ENCODE measurements at regions not wholly inside any gene's neighbourhood (a gene's known extent, or its start where the extent isn't known, plus 50 kb on each side); places are given as distances from the start of the nearest gene placed in this dataset.
"Not testable (repeated sequence)": the region's sequence is repeated elsewhere in the genome, so short reads cannot be mapped to it uniquely, and the experiment has no call there.

DNA sequence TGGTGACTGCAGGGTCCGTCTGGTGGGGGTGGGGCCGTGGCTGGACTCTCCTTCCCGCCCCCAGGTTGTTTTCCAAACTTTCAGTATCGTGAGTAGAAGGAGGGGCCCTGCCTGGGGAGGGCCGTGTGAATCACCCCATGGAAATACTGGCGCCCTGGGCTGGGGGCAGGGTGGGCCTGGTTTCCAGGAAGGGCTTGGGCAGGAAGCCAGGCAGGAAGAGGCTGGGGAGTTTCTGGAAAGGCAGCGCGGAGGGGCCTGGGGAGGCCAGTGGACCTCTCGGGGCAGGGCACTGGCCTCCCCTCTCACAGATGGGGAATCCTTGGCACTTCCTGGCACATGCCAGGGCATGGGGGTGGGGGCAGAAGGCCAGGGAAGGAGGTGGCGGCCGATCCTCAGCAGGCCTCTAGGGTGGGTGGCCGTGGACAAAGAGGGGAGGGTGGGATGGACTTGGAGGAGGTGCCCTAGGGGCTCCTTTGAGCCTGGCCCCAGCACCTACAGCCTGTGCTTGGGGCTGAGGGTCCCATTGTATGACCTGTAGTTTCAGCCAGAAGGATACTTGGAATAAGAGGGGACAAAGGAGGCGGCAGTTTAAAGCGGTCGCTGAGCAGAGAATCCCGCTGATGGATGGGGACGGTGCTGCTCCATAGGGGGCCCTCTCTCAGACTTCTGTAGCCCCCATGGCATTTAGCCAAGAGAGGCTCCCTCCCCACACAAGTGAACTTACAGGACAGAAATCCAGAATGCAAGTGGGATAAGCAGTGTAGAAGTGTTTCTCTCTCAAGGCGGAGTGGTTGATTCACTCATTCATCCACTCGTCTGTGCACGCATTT lies 56.5 kb upstream of the GATA2 start:
- DNase-seq (ENCODE audit: low read depth in 4 of 4, low spot score in 3 of 4): peak in 3 of 4 donors; percentile 45 to 53 (median 46)

DNA sequence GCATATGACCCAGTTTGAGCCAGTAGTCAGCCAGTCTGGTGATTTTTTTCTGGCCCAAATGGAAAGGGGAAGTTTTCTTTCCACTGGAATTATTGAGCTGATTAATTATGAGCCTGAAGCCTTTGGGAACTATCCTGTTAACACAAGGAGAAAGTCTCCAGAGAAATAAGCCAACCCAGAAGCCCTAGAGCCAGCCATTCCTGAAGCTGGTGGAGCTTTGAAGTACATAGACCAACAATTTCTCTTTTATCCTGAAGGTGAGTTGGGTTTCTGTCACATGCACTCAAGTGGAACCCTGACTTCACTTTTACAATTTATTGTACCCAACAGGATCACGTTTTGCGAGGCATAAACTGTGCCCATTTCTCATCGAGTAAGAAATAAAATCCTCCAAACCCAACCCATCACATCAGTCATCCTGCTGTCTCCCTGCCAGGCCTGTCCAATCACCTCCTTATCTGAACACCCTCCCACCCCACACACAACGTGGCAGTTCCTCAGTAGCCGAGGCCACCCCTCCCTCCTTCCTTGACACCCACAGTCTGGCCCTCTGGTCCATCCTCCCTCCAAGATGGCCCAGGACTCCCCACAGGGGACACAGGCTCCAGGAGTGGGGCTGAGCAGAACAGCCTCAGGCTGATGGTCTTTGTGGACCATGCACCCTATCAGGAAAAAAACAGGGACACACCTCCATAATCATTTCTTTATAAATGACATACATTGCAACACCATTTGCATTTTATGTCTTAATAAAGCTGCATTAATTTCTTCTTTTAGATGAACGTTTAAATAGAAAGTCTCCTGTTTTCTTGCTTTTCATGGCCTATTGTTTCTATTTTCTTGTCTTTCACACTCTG lies 55.7 kb upstream of the GATA2 start:
- DNase-seq (ENCODE audit: low read depth in 4 of 4, low spot score in 3 of 4): no peak

DNA sequence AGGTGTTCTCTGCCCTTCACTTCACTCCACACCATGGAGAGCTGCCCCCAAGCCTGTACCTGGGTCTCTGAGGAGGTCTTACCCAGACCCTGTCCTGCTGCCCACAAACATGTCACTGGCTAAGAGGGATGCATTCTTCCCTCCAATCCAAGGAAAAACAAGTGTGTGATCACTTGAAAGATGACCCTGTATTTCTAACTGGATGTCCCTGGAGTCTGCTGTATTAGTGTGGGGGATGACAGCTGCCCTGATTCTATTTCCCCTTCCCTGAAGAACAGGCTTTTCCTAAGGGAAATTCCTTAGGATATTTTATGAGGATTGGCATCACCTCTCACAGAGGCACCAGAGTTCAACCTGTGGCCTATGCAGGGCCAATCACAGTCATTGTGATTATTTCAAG lies 55.0 kb upstream of the GATA2 start:
- no peak for DNase-seq (ENCODE audit: low read depth in 4 of 4, low spot score in 3 of 4)

DNA sequence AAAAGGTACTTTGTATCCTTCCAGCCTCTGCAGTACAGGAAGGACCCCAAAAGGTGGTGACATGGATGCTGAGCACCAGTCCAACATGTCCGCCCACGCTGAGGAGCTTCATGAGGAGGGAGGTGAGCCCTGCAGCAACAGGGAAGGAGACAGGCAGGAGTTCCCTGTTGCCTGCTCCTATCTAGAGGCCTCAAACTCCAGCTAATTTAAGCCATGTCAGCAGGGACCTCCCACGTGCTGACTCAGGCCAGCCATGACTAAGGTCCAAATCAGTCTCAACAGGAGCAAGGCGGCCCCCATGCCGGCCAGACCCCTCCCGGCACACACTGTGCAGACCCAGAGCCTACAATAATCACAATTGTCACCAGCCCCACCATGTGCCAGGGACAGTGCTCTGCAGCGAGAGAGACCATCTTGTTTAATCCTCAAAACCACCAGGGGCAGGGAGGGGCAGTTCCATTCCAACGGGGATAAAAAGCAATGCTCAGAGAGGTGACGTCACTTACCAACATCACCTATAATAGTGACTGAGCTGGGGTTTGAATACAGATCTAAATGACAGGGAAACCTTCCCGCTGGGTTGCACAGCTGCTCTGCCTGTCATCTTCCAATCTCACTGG lies 54.5 kb upstream of the GATA2 start:
- DNase-seq (ENCODE audit: low read depth in 4 of 4, low spot score in 3 of 4): no peak

DNA sequence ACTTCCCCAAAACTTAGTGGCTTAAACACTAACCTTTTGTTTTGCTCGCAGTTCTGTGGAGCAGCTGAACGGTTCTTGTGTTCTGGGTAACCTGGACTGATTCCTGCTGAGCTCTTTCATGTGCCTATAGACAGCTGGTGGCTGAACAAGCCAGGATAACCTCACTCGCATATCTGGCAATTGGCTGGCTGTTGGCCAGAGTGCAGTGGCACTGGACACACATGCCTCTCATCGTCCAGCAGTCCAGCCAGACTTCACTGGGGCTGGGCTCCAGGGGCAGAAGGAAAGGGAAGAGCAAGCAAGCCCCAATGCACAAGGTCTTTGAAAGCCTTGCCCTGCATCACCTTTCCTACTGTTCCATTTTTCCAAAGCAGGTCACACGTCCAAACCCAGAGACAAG lies 53.6 kb upstream of the GATA2 start:
- DNase-seq (ENCODE audit: low read depth in 4 of 4, low spot score in 3 of 4): no peak

DNA sequence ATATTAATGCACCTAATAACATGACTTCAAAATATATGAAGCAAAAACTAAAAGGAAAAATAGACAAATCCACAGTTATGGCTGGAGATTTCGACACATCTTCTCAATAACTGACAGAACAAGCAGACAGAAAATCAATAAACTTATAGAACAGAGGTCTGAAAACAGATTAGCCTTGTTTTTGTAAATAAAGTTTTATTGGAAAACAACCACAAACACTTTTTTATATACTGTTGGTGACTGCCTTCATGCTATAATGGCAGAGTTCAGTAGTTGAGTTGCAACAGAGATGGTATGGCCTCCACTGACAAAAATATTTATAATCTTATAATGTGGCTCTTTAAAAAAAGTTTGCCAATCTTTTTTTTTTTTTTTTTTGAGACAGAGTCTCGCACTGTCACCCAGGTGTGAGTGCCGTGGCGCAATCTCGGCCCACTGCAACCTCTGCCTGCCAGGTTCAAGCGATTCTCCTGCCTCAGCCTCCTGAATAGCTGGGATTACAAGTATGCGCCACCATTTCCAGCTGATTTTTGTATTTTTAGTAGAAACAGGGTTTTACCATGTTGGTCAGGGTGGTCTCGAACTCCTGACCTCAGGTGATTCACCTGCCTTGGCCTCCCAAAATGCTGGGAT lies 52.2 kb upstream of the GATA2 start:
- DNase-seq (ENCODE audit: low read depth in 4 of 4, low spot score in 3 of 4): no peak

DNA sequence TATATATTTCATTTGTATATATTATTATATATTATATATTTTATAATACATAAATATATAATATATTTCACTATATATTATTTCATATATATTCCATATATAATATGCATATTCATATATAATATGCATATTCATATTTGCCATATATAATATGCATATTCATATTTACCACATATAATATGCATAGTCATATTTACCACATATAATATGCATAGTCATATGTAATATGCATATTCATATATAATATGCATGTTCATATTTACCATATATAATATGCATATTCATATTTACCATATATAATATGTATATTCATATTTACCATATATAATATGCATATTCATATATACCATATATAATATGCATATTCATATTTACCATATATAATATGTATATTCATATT lies 51.2 kb upstream of the GATA2 start:
- DNase-seq (ENCODE audit: low read depth in 4 of 4, low spot score in 3 of 4): no peak

DNA sequence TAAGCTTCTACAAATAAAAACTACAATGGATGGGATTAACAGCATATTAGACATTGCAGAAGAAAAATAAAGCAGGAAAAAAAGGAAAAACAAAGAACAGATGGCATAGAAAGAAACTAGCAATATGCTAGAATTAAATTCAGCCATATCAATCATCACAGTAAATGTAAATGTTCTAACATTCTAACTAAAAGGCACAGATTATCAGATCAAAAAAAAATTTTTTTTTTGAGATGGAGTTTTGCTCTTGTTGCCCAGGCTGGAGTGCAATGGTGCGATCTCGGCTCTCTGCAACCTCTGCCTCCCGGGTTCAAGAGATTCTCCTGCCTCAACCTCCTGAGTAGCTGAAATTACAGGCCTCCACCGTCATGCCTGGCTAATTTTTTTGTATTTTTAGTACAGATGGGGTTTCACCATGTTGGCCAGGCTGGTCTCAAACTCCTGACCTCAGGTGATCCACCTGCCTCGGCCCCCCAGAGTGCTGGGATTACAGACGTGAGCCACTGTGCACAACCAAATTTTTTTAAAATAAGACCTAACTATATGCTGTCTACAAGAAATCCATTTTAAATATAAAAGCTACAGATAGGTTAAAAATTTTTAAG lies 50.7 kb upstream of the GATA2 start:
- not testable (repeated sequence) for DNase-seq (ENCODE audit: low read depth in 4 of 4, low spot score in 3 of 4)
